Sciatic nerve (tissue), 2 donors: ENCODE measurements at regions not wholly inside any gene's neighbourhood (a gene's known extent, or its start where the extent isn't known, plus 50 kb on each side); places are given as distances from the start of the nearest gene placed in this dataset.

Source experiments
- ATAC-seq: fragments of 200-7000 bp; cut with Tn5 transposase; one replicate; pipeline ENCODE4 v1.9.1; 2020; ENCODE audit warnings: mild to moderate bottlenecking, moderate library complexity
- DNase-seq: peaks from one replicate; pipeline ENCODE4 v3.0.0-alpha.2; 2020; ENCODE audit warnings: low spot score
- intact Hi-C: fragments of 100-400 bp; cut with DNase I; formaldehyde crosslinking; loops from one replicate; pipeline ENCODE4 v1.14.2; 2022
- donor health status: DM: no; HTN: no; CAD: no.
- donor health status: DM: no; HTN: no; CAD: no.

DNA sequence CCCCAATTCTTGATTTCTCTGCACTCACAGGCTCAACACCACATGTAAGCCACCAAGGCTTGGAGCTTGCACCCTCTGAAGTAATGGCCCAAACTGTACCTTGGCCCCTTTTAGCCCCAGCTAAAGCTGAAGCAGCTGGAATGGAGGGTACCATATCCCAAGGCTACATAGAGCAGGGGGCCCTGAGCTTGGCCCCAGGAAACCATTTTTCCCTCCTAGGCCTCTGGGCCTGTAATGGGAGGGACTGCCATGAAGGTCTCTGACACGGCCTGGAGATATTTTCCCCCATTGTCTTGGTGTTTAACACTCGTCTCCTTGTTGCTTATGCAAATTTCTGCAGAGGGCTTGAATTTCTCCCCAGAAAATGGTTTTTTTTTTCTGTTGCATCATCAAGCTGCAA, 69.7 kb downstream of the SKA1 start:
- DNase-seq (no peak), ATAC-seq (no peak)
- intact Hi-C loops = no loop called here

DNA sequence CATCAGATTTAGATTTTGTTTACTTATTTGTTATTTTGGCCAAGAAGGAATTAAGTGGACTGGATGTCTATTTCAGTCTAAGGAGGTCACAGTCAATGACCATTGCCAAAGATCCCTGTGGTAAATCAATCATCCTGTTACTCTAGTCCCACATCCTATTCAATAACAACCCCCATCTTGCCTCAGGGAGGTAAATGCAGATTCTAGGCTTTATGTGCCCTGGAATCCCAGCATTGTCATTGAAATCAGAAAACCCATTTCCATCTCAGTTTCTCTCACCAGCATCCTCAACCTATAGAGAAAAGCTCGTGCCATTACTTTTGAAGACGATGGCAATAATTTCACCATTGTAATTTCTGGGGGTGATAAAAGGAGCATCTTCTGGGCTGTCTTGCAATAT, 71.8 kb downstream of the SKA1 start:
- DNase-seq = no peak
- no peak for ATAC-seq
- intact Hi-C loops = no loop called here

- DNase-seq (no peak), ATAC-seq (no peak)
- intact Hi-C loops = no loop called here
These were observed 72.4 kb downstream of the SKA1 start for GRCh38 chr18:50447102-50447741.

DNA sequence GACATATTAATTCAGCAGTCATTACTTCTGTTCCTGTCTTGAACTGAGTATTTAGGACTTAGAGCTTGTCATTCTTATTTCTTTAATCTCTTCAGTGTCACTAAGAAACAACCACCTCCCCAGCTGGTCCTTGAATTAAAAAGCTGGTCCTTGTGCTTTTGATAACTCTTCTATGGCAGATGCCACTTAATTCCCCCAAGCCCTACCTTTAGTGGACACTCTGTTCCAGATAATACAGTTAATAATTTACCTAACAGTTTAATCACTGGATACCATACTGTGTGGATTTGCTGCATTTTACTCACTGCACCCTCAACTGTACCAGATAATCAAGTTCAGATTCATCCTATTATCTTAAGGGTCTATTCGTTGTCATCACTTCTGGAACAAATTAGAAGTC, 73.1 kb downstream of the SKA1 start:
- DNase-seq = no peak
- intact Hi-C loops = no loop called here
- no peak for ATAC-seq

DNA sequence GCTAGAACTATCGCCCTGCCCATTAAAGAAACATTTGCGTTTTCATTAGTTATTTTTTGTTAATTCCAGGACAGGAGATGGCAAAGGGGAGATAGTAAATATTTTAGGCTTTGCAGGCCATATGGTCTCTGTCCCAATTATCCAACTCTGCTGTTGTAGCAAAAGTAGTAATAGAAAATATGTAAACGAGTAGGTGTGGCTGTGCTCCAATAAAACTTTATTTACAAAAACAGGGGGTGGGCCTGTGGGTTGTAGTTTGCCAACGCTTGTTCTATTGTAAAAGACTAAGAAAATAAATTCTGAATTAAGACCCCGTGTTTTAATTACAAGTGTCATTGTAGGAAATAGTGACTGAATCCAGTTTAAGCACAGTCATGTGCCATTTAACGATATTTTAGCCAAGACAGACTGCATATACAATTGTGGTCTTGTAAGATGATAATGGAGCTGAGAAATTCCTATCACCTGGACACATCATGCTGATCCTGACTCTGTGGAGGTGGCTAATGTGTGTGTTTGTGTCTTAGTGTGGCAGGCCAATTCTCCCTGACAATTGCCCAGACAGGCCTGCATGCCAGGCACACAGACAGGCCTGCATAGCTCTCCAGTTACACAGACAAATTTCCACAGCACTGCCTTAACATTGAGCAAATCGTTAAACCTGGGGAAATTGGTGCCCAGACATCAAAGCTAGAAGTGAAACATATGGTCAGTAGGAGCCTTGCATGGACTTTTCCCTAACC, 76.4 kb downstream of the SKA1 start:
- ATAC-seq = no peak
- intact Hi-C loops = no loop called here
- DNase-seq = no peak

DNA sequence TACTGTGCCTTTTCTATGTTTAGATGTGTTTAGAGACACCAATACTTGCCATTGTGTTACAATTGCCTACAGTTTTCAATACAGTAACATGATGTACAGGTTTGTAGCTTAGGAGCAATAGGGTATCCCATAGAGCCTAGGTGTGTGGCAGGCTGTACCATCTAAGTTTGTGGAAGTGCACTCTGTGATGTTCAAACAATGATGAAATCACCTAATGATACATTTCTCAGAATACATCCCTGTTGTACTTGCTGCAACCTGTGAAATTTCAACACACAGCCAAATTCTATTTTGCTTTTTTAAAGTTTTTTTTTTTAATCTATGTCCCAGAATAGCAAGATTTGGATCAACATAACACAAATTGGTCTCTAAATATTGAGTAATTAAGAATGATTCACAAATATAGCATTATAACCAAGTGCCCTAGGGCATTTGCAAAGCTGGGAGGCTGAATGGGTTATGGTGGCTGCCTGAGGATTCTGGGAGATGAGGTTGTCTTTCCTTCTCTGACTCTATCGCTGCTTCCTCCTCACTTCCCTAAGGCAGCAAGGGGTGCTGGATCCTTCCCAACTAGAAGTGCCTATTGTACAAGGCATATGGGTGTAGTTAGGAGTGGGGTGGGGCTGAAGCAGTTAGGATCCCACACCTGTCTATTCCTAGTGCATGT, 78.3 kb downstream of the SKA1 start:
- ATAC-seq = no peak
- DNase-seq = no peak
- intact Hi-C loops = no loop called here

GRCh38 chr18:50453732-50454131, 78.9 kb downstream of the SKA1 start:
- intact Hi-C loops = no loop called here
- no peak for DNase-seq

DNA sequence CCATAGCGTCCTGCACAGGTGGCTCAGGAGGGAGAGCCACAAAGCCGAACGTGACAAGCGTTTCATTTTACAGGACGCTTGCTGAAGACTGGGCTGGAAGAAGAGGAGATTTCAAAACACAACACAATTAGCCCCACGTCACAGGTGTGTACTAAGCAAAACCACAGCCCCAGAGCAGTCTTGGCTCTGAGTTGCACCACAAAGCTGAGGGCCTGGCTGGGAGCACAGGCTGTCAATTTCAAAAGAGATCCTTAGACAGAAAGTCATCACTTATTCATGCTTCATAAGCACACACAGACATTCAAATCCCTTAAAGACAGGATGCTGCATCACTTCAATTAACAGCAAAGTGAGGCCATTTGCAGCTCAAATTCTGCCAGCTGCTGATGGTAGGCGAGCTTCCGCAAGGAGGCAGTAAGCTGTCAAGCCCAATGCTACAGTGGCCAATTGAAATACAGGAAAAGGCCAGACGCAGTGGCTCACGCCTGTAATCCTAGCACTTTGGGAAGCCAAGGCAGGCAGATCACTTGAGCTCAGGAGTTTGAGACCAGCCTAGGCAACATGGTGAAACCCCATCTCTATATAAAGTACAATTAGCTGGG, 79.6 kb downstream of the SKA1 start:
- DNase-seq (no peak), ATAC-seq (no peak)
- intact Hi-C loops = no loop called here

More at GRCh38 chr18:50453732-50454131, 78.9 kb downstream of the SKA1 start:
- ATAC-seq = no peak

DNA sequence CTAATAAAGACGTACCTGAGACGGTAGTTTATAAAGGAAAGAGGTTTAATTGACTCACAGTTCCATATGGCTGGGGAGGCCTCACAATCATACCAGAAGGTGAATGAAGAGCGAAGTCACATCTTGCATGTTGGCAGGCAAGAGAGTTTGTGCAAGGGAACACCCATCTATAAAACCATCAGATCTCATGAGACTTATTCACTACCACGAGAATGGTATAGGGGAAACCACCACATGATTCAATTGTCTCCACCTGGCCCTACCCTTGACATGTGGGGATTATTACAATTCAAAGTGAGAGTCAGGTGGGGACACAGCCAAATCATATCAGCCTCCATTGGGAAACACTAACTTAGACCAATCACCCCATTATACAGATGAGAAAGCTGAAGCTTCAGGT, 81.4 kb downstream of the SKA1 start:
- DNase-seq = no peak

GRCh38 chr18:50457639-50458038, 82.8 kb downstream of the SKA1 start:
- intact Hi-C loops = no loop called here
- DNase-seq = no peak
- no peak for ATAC-seq

More for the DNA sequence above, 81.4 kb downstream of the SKA1 start:
- no peak for ATAC-seq
- intact Hi-C loops = loop anchor here (1.0 kb wide), 1 partner anchor 9 kb away; no protein-coding TSS in a partner anchor

GRCh38 chr18:50458366-50458765, 83.5 kb downstream of the SKA1 start:
- ATAC-seq (no peak), DNase-seq (no peak)
- intact Hi-C loops = no loop called here

- intact Hi-C loops = no loop called here
- no peak for ATAC-seq
- no peak for DNase-seq
These were observed 84.0 kb downstream of the SKA1 start for GRCh38 chr18:50458796-50459195.

DNA sequence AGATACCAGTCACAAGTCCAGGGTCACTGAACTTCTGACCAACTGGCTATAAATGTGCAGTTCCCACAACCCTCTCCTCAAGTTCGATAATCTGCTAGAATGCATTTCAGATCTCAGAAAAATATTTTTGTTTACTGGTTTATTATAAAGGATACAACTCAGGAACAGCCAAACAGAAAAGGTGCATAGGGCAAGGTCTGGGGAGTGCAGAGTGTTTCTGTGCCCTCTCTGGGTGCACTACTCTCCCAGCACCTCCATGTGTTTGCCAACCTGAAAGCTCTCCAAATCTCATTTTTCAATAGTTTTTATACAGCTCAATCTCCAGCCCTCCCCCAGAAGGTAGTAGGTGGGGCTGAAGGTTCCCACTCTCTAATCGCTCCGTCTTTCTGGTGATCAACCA, 85.2 kb downstream of the SKA1 start:
- DNase-seq = no peak
- intact Hi-C loops = no loop called here

DNA sequence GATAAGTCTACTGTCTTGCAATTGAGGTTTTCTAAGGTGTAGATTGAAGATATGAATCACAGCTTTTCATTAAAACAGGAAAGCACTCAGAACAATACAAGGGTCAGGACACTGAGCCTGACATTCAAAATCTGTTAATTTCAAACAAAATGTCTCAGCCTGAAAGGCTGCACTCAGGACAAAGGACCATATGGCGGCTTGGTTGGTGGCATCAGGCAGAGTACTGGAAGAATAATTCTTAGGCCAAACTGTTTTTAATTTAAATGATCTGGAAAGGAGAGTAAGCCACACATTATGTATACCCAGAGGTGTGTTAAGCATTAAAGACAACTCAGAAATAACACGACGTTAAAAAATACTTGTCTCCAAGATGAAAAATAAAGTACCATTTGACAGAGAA, 85.9 kb downstream of the SKA1 start:
- DNase-seq (no peak), ATAC-seq (no peak)
- intact Hi-C loops = no loop called here

More for the DNA sequence above, 85.2 kb downstream of the SKA1 start:
- ATAC-seq = no peak

GRCh38 chr18:50461251-50461650, 86.4 kb downstream of the SKA1 start:
- DNase-seq (no peak), ATAC-seq (no peak)
- intact Hi-C loops = no loop called here

- DNase-seq = no peak
- ATAC-seq = no peak
- intact Hi-C loops = loop anchor here (1.0 kb wide), 1 partner anchor 9 kb away; no protein-coding TSS in a partner anchor
These were observed 90.6 kb downstream of the SKA1 start for GRCh38 chr18:50465211-50466153.

DNA sequence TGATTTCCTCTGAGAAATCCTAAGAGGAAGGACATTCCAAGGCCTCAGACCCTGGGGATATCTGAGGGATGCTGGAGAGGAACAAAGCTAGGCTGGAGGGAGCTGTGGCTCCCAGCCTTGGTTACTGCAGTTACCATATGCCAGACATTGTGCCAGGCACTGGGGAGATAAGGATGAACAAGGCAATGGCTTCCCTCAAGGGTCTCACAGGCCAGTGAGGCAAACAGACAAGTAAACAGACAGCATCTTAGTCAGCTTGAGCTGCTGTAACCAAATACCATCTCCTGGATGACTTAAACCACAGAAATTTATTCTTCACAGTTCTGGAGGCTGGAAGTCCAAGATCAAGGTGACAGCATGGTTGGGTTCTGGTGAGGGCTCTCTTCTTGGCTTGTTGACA, 91.8 kb downstream of the SKA1 start:
- intact Hi-C loops = no loop called here
- no peak for ATAC-seq

DNA sequence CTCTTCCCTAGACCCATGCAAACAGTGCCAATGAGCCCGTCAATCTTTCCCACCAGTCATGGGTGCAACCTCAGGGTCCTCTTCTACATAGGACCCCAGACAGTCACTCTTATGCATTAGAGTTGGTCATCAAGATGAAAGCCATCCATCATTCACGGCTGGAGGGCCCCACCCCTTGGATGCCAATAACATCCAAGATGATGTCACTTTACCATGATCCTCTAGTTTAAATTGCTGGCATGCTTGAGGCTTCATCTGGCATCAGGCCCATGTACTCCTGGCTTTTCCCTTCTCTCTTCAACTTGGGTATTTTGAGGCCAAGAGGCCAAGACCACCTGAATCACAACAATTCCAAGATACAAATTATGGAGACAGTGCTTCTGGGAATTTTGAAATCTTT, 91.1 kb upstream of the MAPK4 start:
- intact Hi-C loops = no loop called here
- ATAC-seq = no peak
- no peak for DNase-seq

More for the DNA sequence above, 91.8 kb downstream of the SKA1 start:
- DNase-seq = no peak

- ATAC-seq (no peak), DNase-seq (no peak)
- intact Hi-C loops = no loop called here
These were observed 90.5 kb upstream of the MAPK4 start for GRCh38 chr18:50469380-50469781.
